IPS-15b (cell line): ENCODE measurements at regions not wholly inside any gene's neighbourhood (a gene's known extent, or its start where the extent isn't known, plus 50 kb on each side); places are given as distances from the start of the nearest gene placed in this dataset.

Experiments used
- H3K27me3 ChIP-seq: one replicate; pipeline ENCODE4 v1.6.1; 2013; ENCODE audit warnings: low read length; ENCODE audit not compliant: control insufficient read depth, insufficient read depth
- H3K36me3 ChIP-seq: one replicate; pipeline ENCODE4 v1.6.1; 2013; ENCODE audit warnings: low read length; ENCODE audit not compliant: control insufficient read depth, insufficient read depth
- H3K4me1 ChIP-seq: one replicate; pipeline ENCODE4 v1.6.1; 2013; ENCODE audit warnings: mild to moderate bottlenecking, low read length; ENCODE audit not compliant: control insufficient read depth, insufficient read depth
- H3K4me3 ChIP-seq: one replicate; pipeline ENCODE4 v1.5.1; 2013; ENCODE audit warnings: low read depth, low read length
- H3K9ac ChIP-seq: one replicate; pipeline ENCODE4 v1.6.1; 2013; ENCODE audit warnings: low read depth, mild to moderate bottlenecking, low read length
- H3K9me3 ChIP-seq: one replicate; pipeline ENCODE4 v1.6.1; 2013; ENCODE audit warnings: mild to moderate bottlenecking, low read length; ENCODE audit not compliant: control insufficient read depth, insufficient read depth

DNA sequence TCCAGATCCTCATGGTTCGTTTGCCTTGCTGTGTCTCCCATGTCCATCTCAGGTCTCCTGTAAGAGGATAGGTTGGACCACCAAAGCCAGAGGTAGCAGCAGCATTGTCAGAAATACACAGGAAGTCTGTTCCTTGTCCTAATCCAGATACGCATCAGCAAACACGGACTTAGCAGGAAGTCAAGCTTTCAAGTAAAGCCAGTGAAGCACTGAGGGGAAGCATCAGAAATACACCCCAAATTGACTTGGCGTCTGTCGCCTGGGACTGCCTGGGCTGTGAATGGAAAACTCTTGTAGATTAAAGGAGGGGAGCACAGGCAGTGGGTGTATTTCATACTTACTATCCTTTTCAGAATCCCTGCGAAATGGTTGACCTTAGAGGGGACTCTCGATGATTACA is 171.3 kb downstream of the PSAT1 start:
- H3K9me3 ChIP-seq, result no peaks in the 10 kb centered on the region
- H3K9ac ChIP-seq, result no peak overlapping the region
- no peaks in the 10 kb centered on the region for H3K27me3 ChIP-seq
- H3K4me3 ChIP-seq, result no peak overlapping the region
- H3K36me3 ChIP-seq, result no peaks in the 10 kb centered on the region
- H3K4me1 ChIP-seq, result no peaks in the 10 kb centered on the region

DNA sequence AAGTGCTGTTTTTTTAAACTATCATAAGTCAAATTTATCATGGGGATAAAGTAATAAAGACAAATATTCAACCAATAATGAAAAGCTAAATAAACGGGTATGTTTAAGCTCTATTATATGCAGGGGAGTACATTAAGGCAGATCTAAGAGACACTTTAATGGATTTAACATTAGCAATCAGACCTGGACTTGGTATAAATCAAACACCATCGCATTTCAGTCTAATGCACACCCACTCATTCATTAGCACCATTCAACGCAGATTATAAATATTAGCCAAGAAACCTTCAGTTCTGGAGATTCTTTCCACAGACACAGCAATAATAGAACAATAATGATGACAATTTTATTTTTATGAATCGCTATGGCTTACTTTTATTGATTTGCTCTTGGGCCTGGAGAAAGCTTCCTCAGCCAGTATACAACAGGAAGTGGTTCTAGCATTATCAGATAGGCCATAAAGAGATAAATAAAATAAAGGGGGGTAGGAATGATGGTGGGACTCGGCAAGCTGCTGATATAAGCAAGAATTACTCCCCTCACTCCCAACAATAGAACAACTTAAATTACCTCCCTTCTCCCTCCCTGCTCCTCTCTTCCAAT is 172.2 kb downstream of the PSAT1 start:
- Histone ChIP-seq H3K36me3 (no peaks in the 10 kb centered on the region), H3K27me3 (no peaks in the 10 kb centered on the region), H3K9ac (no peak overlapping the region), H3K4me1 (no peaks in the 10 kb centered on the region), H3K4me3 (no peak overlapping the region), H3K9me3 (no peaks in the 10 kb centered on the region)

DNA sequence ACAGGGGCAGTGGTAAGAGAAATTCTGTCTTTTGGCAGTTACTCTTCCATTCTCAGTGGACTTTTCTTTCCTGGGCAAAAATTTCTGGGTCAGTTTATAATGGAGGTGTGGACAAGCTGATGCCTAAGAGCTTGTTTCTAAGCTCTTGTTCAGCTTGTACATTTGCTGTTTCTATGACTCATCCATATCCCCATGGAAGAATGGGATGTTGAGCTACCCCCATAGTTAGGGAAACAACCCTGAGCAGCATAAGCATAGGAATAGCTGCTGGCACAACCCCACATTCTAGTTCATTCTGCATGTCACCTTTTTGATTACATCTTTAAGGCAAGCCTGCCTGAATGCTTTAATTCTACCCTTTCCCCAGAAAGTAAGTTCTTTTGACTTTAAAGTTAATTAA is 173.3 kb downstream of the PSAT1 start:
- Histone ChIP-seq H3K27me3 (no peaks in the 10 kb centered on the region), H3K4me1 (no peaks in the 10 kb centered on the region), H3K9ac (no peak overlapping the region), H3K36me3 (no peaks in the 10 kb centered on the region), H3K9me3 (no peaks in the 10 kb centered on the region), H3K4me3 (no peak overlapping the region)

DNA sequence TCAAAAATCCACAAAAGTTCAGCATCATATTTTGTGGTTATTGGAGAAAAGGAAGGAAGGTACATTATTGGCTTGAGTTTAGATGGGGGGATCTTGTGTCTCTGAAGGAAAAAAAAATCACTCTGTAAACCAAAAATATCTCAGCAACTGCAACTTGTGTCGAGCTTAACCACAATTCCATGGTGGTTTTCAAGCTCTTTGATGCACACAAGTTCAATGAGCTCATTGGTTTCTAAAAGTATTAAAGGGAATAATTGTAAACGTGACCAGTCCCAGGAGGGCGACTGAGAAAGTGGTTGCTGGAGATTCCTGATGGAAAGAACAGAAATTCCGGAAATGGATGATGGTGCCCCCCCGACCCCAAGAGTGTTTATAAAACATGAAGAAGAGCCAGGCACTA is 173.8 kb downstream of the PSAT1 start:
- Histone ChIP-seq H3K27me3 (no peaks in the 10 kb centered on the region), H3K4me3 (no peak overlapping the region), H3K9ac (no peak overlapping the region), H3K4me1 (no peaks in the 10 kb centered on the region), H3K36me3 (no peaks in the 10 kb centered on the region), H3K9me3 (no peaks in the 10 kb centered on the region)

DNA sequence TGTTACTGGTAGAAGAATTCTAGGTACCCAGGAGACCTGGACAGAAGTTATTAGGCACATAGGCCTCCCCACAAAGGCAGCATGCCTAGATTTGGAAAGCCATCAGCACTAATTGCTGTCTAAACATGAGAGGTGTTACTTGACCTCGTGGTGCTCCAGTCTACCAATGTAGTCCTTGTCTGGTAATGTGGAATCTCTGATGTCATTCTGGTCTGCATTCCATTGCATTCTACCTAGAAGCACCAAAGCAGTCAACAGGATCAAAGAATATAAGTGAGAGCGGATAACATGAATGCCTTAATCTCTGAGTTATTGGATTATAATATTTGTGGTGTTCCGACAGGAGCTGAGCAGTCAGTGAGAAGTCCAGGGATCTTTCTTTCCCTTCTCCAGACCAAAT is 175.2 kb downstream of the PSAT1 start:
- H3K9me3 ChIP-seq, result no peaks in the 10 kb centered on the region
- no peaks in the 10 kb centered on the region for H3K4me1 ChIP-seq
- H3K36me3 ChIP-seq, result no peaks in the 10 kb centered on the region
- no peaks in the 10 kb centered on the region for H3K27me3 ChIP-seq
- no peak overlapping the region for H3K9ac ChIP-seq
- H3K4me3 ChIP-seq, result no peak overlapping the region

DNA sequence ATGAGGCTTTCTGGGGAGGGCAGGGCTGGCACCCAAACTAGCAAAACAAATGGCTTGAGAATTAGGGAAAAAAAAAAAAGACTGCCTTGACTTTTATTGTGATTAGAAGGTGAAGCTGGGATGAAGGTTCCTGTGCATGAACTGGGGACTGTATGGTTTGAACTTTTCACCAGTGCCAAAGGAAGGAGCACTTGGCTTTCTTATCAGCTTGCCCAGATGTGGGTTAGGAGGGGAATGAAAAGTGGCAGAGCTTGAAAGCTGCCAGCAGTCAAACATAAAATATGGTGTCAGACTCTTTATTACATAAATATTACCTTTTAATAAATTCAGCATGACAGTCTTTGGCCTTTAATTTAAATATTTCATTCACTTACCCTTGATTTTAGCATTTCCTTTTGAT is 182.5 kb downstream of the PSAT1 start:
- Histone ChIP-seq H3K4me1 (no peaks in the 10 kb centered on the region), H3K4me3 (no peak overlapping the region), H3K36me3 (no peaks in the 10 kb centered on the region), H3K9ac (no peak overlapping the region), H3K27me3 (no peaks in the 10 kb centered on the region), H3K9me3 (no peaks in the 10 kb centered on the region)

DNA sequence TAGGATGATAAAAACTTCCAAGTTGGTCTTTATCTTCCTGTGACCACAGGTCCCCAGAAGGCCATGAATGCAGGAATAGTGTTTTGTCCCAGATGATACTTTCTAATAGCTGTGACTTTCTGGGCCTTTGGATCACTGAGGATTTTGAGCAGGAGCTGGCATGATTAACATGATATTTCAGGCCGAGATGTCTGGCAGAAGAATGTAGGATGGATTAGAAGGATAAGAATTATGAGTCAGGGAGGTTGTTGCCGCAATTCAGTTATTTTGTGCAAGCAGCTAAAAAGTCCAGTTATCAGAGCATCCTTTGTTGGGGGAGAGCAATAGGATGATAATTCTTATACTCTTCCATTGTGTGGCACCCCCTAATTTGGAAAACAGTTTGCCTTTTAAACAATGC is 189.7 kb downstream of the PSAT1 start:
- Histone ChIP-seq H3K4me3 (no peak overlapping the region), H3K4me1 (no peaks in the 10 kb centered on the region), H3K36me3 (no peaks in the 10 kb centered on the region), H3K9ac (no peak overlapping the region), H3K27me3 (no peaks in the 10 kb centered on the region), H3K9me3 (no peaks in the 10 kb centered on the region)

DNA sequence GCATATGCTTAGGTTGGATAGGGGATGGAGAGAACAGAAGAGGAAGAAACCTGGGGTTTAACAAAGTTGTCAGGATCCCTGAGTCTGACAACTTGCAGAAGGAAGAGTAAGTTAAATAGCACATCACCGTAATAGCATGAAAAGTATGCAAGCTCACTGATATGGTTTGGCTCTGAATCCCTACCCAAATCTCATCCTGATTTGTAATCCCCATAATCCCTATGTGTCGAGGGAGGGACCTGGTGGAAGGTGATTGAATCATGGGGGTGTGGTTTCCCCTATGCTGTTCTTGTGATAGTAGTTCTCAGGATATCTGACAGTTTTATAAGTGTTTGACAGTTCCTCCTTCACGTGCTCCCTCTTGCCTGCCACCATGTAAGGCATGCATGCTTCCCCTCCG is 193.3 kb downstream of the PSAT1 start:
- Histone ChIP-seq H3K36me3 (no peaks in the 10 kb centered on the region), H3K9me3 (no peaks in the 10 kb centered on the region), H3K27me3 (no peaks in the 10 kb centered on the region), H3K9ac (no peak overlapping the region), H3K4me1 (no peaks in the 10 kb centered on the region), H3K4me3 (no peak overlapping the region)

DNA sequence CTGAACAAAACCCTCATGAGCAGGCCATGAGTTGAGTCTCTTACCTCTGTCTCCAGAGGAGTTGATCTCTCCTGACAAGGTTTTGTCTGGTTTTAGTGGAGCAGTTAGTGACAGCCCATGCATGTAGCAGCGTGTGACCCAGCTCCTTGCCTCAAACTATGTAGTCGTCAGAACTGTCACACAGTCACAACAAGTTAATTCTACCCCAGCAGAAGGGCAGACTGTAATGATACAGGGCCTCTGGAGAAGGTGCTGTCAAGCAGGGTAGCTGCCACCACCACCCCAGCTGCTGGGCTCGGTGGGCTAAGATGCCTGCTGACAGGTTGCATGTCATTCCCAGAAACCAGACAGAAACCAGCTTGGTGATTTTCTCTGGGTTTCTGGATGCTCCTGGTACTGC is 194.5 kb downstream of the PSAT1 start:
- H3K9me3 ChIP-seq, result no peaks in the 10 kb centered on the region
- H3K9ac ChIP-seq, result no peak overlapping the region
- no peaks in the 10 kb centered on the region for H3K27me3 ChIP-seq
- no peaks in the 10 kb centered on the region for H3K36me3 ChIP-seq
- no peak overlapping the region for H3K4me3 ChIP-seq
- H3K4me1 ChIP-seq, result no peaks in the 10 kb centered on the region

DNA sequence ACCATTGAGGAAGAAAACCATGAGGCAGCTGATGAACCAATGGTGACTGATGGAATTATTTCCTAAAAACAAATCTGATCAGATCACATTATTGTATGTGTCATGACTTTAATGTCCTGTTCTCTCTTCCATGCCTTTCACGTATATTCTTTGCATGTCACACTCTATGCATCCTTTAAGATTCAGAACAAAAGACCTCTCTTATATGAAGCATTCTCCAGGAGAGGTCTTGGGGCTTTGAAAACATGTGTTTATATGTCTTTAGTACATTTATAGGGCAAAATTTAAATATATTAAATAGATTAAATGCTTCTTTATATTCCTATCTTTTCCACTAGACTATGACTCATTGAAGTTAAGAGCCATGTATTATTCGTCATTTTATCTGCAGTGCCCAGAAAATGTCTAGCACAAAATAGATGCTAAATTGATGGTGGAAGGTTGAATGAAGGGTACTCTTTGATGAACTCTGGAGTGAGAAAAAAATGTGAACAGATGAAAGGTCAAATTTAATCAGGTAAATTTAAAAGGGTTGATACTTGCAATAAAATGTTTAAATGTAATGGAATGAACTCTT is 196.3 kb downstream of the PSAT1 start:
- H3K9me3 ChIP-seq, result no peaks in the 10 kb centered on the region
- H3K9ac ChIP-seq, result no peak overlapping the region
- H3K4me1 ChIP-seq, result no peaks in the 10 kb centered on the region
- no peak overlapping the region for H3K4me3 ChIP-seq
- no peaks in the 10 kb centered on the region for H3K36me3 ChIP-seq
- H3K27me3 ChIP-seq, result no peaks in the 10 kb centered on the region

DNA sequence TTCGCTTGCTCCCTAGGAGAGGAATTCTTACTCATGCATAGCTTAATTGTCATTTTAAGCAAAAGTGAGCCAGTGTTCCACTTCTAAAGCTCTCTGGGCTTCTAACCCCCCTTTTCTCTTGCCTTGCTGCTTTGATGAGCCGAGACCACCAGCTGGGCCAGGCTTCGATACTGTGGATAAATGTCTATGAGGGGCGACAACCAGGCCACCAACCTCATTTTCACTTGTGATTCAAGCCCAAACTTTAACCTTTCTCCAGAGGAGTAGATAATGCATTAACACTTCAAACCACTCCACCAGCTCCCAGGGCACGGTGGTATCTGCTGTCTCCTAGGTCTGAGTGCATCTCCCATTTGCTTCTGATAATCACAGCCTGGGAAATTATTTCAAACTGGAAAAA is 205.6 kb downstream of the PSAT1 start:
- no peak overlapping the region for H3K9ac ChIP-seq
- H3K9me3 ChIP-seq, result no peaks in the 10 kb centered on the region
- H3K4me1 ChIP-seq, result no peaks in the 10 kb centered on the region
- no peaks in the 10 kb centered on the region for H3K36me3 ChIP-seq
- H3K27me3 ChIP-seq, result no peaks in the 10 kb centered on the region
- H3K4me3 ChIP-seq, result no peak overlapping the region

DNA sequence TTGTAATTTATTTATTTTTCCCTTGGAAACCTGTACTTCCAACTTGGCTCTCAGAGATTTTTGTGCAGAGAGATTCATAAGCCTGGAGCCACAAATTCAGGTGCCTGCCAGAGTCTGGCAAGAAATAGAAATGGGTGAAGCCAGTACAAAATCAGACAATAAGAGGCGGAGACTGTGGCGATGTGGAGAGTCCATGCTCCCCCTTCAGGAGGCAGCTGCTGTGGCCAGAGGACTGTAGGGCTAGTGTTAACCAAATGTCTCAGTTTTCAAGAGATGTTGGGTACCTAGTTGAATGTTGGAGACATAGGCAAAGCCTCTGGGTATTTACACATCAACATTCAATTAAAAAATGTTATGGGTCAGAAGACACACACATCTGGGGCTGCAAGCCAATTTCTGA is 208.6 kb downstream of the PSAT1 start:
- no peaks in the 10 kb centered on the region for H3K27me3 ChIP-seq
- H3K4me3 ChIP-seq, result no peak overlapping the region
- H3K4me1 ChIP-seq, result no peaks in the 10 kb centered on the region
- no peaks in the 10 kb centered on the region for H3K36me3 ChIP-seq
- H3K9ac ChIP-seq, result no peak overlapping the region
- no peaks in the 10 kb centered on the region for H3K9me3 ChIP-seq
